GM19023 (cell line): ENCODE measurements at regions not wholly inside any gene's neighbourhood (a gene's known extent, or its start where the extent isn't known, plus 50 kb on each side); places are given as distances from the start of the nearest gene placed in this dataset.

Source experiments
- ATAC-seq: cut with Tn5 transposase; IDR thresholded peaks from one replicate; pipeline ENCODE4 v1.9.1; 2021; ENCODE audit warnings: mild to moderate bottlenecking, moderate library complexity; ENCODE audit not compliant: unreplicated experiment

DNA sequence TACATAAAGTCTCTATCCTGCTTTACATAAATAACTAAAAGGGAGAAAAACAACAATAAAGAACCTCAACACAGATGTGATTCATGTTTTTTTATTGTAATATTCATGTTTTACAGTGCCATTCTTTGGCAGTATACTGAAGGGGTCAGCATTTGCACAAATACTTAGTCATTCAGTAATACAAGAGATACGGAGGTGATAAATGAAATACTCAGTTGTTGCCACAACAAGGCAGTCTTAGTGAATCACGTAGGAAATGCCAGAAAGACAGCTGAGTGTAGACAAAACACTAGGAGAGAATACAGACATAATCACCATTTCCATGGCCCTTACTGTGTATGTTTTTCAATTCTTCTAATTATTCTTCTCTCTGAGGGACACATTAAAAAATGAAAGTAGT lies 910.4 kb downstream of the METTL15 start:
- ATAC-seq: no peak

DNA sequence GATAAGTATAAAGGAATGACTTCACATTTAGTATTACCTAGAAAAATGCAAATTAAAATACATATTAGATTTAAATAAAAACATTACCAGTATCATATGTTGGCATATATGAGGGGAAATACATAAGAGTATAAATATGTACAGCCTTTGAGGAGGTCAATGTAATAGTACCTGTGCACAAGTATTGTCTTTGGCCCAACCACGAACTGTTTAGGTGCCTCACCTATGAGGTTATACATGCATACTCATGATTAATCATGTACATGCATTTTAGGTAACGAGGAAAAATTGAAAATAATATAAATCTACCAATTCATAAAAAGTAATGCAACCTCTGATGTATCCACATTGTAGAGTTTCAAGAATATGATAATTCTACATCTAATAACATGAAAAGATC lies 909.8 kb downstream of the METTL15 start:
- ATAC-seq: no peak

DNA sequence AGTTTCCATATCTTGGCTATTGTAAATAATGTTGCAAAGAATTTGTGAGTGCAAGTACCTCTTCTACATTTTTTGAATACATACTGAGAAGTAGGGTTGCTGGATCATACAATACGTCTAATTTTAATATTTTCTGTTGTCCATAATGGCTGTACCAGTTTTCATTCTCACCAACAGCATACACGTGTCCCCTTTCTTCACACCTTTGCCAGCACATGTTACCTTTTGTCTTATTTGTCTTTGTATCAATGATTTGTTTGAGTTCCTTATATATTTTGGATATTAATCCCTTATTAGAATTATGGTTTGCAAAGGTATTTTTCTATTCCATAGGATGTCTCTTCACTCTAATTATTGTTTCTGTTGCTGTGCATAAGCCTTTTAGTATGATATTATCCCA lies 904.3 kb downstream of the METTL15 start:
- no peak for ATAC-seq

DNA sequence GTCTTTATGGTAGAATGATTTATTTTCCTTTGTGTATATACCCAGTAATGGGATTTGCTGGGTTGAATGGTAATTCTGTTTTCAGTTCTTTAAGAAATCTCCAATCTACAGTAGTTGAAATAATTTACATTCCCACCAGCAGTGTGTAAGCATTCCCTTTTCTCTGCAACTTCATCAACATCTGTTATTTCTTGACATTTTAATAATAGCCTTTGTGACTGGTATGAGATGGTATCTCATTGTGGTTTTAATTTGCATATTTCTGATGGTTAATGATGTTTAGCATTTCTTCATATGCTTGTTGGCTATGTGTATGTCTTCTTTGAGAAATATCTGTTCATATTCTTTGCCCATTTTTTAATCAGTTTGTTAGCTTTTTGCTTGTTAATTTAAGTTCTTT lies 901.2 kb downstream of the METTL15 start:
- no peak for ATAC-seq

DNA sequence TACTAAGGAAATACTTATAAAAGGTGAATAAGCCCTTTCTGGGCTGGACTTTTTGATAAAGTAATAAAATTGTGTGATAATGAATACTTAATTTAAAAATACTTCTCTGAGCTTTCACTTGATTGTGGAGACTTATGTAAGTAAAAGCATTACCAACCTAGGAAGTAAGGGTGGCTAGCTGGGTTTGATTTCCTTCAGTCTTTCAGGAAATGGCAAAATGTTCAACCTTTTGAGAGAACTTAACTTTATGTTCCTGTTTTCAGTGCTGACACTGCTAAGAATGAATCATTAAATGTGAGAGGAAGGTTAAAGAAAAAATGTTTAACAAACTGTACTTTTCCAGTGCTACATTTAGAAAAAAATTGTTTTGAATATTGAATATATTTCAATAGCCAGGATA lies 900.3 kb downstream of the METTL15 start:
- no peak for ATAC-seq

DNA sequence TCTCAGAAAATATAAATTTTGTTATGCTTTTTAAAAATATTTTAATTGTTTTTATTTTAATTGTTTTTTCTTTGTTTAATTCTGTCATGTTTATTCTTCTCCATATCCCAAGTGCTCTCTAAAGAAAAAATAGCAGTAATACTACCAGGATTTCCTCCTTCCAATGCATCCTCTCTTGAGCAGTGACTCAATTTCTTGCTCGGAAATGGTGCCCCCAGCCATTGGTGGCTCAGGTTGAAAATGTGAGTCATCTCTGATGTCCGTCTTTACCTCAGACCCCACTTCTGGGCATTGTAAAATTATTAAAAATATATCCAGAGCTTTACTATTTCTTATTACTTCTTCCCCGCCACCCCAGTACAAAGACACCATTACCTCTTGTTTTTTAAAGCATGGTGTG lies 898.5 kb downstream of the METTL15 start:
- ATAC-seq: no peak

DNA sequence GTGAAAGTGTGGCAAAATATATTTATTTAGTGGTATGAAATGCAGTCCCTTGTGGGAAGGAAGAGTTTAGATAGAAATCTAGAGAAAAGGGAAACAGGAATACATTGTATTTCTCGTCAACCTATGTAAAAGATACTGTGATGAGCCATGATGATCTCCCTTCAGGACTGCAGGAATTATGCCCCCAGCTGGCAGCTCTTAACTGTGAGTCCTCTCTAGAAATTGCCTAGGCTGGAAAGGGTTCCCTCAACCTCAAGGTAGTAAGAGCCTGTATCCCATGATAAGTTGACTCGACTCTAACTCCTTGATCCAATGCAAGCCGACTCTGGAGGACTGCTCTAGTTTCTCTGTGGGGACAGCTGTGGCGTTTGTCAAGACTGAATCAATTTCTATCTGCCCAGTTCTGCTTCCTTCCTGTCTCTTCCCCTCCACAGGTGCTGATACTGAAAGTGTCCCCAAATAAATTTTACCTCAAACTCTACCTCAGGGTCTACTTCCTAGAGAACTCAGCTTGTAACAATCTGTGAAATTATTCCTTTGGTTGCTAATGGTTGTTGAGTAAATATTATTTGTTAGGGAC lies 897.3 kb downstream of the METTL15 start:
- no peak for ATAC-seq

DNA sequence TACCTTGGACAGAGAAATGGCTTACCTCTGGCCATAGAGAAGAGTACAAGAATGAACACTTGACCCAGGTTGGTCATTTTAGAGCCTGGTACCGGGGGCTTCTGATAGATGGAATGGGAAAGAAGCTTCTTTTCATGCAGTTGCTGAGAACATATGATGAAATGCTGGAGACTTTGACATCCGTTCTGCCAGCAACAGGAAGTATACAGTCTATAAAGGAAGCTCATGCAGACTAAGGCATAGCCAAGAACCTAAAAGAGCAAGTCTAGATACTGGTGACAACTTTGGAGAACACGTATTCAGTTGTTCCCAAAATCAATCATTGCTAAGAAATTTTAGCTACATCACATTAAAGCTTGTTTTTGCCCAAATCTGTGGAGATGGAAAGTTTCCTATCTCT lies 894.6 kb downstream of the METTL15 start:
- ATAC-seq: no peak

DNA sequence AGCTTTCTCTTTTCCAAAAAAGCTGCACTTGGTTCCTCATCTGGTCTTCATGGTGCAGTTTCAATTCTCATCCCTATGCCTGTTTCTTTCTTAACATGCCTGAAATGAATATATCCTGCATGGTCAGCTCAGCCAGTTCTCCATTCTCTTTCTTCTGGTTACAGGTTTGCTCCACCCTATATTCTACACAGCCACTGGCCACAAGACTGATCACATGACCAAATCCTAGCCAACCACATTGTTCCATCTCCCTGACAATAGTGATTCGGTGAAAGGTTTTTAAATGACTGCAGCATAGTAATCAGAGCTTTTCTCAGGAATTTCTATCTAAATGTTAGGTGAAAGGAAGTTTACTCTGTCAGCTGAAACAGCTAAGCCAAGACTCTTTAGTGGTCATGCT lies 891.4 kb downstream of the METTL15 start:
- ATAC-seq: no peak

DNA sequence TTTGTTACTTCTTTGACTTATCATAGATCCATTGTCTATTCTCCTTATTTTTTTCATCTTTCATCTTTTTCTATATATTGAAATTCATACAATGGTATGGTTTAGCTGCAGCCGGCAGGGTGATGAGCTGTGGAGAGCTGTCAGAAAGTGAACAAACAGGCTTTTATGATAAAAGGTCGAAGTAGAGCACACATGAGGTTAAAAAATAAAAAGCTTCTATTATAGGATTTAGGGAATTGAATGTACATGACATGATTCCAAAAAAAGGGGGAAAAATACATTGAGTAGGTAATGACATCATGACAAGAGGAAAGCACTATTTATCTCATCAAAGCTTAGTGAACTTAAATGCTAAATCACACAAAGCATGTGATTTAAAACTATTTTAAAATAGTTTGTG lies 884.8 kb downstream of the METTL15 start:
- ATAC-seq: no peak

DNA sequence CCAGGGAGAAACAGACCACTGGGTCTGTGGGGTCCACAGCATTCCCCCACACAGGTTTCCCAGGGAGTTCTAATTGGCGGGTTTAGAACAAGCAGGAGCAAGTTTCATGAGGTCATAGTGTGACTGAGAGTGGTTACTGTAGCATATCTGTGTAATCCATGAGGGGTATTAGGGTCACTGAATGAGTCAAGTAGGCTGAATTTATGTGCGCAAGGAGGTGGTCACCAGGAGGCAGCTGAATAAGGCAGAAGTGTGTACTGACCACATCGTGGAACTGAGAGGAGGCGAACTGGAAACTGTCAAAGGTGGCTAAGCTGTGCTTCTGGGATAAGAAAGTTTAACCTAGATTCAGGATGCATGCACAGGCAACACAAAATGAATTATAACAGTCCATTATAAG lies 876.0 kb downstream of the METTL15 start:
- ATAC-seq: no peak

DNA sequence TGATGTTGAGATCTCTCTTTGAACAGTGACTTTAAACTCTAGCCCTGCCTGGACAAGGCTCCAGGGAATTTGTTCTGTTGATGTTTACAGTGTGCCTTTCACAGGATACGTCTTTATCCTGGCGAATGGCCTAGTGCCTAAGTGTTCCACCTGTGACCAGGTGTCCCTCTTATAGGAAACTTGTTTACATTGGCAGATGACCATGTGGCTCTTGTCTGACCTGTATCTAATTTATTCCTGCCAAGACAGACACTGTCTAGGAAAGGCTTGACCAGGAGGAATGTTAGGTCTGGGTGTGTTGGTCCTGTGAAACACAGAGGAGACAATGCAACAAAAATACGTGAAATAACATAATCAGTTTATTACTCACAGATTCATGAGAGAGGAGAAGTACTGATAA lies 875.6 kb downstream of the METTL15 start:
- ATAC-seq: no peak

DNA sequence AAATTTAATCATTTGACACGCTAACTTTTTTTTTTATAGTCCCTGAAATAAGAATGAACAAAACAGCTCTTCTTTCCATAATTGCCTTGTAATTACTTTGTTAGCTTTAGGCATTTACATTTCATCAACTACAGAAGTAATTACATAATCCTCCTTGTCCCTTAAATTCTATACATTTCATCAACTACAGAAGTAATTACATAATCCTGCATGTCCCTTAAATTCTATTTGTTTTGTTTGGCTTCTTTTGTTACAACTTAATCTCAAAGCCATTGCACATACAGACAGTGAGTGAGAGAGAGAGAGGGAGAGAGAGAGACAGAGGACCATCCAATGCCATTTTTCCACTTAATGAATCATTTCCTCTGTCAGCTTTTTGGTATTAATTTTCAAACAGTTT lies 873.2 kb downstream of the METTL15 start:
- ATAC-seq: no peak

DNA sequence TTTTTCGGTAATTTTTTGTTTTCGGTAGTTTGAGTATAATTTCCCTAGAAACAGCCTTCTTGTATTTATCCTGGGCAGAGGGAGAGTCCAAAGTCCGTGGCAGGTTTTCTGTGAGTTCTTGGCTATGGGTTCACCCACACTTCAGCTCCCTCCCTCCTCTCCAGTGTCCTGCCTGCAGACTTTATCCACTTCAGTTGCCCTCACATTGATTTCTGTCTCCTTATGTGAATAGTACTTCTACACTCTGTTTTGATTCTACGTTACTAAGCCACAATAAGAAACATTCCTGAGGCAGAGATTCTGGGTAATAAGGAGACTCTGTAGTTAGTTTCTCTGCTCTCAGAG lies 868.6 kb downstream of the METTL15 start:
- no peak for ATAC-seq

DNA sequence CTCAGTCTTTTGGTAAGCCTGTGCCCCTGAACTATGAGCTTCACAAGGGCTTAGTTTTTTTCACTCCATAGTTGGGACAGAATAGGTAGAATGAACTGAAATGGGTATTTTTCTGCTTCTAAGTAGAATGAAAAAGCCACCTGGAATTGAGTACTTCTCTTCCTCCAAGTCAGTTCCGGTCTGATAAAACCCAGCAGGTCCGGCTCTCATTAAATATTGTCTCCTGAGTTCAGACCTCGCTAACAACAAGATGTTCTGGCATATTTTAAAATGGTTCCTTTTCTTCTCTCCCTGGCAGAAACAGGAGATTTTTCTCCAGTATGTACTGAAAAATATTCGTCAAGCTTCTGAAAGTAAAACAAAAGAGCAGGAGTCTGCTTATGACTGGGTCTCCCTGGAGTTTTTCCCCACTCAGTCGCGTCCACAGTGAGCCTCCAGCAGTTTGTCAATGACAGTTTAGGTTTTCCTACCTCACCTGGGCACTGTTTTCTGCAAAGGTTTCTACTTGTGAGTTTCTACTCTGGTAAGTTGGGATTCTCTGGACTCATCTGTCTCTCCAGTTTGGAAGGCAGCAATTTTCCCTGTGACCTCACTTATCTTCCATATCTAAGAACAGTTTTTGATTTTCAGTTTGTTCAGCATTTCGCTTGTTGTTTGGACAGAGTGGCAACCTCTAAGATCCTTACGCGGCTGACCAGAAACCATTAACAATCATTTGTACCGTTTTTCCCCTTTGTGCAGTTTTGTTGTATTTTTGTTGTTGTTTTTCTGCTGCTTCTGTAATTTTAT lies 868.0 kb downstream of the METTL15 start:
- no peak for ATAC-seq

DNA sequence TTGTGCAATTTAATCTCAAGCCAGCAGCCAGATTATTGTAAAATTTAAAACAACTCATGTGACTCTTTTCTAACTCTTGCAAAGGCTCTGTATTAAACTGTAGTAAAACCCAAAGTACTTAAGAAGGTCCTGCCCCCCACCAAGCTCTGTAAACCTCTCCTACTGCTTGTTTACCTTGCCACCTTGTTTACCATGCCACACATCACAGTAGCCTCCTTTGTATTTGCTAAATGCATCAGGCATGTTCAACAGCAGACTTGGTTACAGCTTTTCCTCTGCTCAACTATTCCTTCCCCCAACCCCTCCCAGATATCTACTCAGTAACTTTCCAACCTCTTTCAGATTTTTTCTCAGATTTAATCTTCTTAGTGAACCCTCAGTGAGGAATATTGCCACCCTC lies 861.6 kb downstream of the METTL15 start:
- ATAC-seq: no peak

DNA sequence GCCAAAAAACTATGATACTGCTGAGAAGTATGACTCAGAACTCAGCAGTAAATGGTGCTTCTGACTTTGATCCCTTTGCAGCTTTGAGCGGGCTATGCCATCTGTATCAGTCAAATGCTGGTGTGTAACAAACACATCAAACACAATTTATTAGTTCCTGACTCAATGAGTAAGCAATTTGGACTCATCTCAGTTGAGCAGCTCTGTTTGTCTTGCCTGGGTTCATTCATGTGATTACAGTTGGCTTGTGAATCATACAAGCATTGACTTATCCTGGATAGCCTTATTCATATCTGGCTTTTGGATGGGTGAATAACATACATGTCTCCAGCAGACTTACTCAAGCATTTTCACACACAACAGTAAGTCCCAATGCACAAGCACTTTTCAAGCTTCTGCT lies 858.8 kb downstream of the METTL15 start:
- no peak for ATAC-seq

DNA sequence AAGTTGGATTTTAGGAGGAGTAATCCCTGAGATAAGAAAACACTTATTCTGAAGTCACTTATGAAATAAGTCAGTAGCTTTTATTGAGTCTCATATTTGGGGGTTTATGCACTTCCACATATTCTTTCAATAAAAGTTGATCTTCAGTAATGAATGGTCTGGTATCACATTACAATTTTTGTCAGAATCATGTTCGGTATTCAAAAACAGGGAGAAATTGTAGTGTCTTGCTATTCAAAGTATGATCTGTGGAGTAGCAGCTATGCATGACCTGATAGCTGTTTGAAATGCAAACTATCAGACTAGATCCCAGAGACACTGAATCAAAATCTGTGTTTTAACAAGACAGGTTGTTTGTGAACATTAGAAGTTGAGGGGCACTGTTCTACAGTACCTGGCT lies 857.6 kb downstream of the METTL15 start:
- no peak for ATAC-seq

DNA sequence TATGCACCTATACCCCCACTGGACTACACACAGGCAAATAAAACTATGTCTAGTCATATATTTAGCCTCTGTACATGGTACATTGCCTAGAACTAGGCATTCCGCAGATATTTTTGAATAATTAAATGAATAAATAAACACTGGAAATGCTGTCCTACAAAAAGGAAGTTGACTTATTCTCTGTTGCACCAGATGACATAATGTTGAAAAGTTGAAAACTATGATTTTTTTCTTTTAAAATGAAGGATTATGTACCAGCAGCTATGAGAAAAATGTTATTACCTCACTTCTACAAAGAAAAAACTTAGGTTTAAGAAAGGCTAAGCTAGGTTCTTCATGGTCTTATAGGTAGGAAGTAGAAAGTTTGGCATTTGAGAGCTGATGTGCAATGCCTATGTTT lies 856.6 kb downstream of the METTL15 start:
- ATAC-seq: no peak

DNA sequence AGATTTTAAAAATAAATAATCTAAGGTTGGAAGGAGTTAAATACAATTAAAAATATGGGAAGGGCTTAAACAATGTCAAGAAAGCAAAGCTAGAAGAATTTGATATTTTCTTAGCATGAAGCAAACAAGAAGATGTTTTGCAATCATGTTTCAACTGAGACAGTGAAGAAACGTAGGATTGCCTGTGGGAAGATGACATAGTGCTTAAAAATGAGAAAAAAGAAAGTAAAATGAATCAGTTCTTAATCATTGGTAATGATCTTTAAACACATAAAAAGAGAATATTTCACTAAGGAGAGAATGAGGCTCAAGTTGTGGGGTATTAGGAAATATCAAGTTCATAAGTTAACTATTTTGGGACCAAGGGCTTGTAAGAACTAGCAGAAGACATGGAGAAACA lies 855.0 kb downstream of the METTL15 start:
- no peak for ATAC-seq

DNA sequence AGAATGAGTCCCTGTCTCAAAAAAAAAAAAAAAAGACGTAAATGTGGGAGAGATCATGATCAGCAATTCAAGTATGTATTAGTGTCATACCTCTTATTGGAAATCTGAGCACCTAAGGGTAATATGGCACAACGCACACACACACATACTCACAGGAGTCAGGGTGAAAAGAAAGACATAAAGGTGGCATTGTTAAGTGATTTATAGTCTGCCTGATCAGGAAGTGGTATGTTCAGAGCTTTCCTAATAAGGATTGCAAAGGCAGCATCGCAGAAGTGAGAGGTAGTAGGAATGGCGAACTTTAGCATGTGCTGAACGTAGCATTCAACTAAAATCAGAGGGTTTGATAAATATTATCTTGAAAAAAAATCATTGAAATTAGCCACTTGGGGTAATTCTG lies 854.3 kb downstream of the METTL15 start:
- no peak for ATAC-seq

DNA sequence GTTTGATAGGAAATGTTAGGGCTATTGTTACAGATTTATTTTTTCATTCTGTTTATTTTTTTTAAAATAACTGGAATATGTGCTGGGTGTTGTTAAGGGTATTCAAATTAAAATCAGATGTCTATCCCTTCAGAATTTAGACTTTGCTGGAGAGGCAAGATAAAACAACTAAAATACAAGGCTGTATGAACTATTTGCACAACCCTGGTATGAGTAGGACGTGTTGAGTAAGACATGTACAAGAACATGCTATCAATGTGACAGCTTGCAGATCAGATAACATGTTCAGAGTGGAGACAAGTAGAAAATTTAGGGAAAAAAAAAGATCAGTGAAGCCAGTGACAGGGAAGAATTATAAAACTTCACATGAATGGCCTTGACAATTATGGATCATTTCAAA lies 853.5 kb downstream of the METTL15 start:
- ATAC-seq: no peak

DNA sequence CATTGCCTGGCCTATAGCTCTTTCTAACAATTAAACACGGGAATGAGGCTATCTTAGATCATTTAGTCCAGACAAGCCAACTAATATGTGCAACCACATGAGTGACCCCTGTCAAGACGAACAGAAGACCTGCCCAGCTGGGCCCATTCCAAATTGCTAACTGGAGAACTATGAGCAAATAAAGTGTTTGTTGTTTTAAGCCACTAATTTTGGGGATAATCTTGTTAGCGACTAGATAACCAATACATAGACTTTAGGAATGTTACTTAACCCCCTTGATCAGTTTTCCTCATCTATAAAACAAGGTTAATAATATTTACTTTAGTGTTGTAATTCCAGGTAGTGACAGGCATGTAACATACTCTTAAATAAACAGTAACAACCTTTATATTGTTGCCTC lies 848.3 kb downstream of the METTL15 start:
- no peak for ATAC-seq
